Panc1 (cell line): ENCODE measurements at regions not wholly inside any gene's neighbourhood (a gene's known extent, or its start where the extent isn't known, plus 50 kb on each side); places are given as distances from the start of the nearest gene placed in this dataset.

Source experiments
- ATAC-seq: fragments of 200-7000 bp; cut with Tn5 transposase; 2 replicates; pipeline ENCODE4 v1.9.1; 2020; ENCODE audit warnings: mild to moderate bottlenecking, moderate library complexity
- BruUV-seq: library from RNA; stranded (reverse); fragments of 400-500 nt; replicated peaks from 2 replicates; lab custom pipeline; 2021; lab: Mats Ljungman, UMichigan
- CTCF ChIA-PET: fragments of 300-600 bp; sonication (Branson Sonifier 250); formaldehyde crosslinking; loops from one replicate; lab custom pipeline; 2022; ENCODE audit warnings: antibody characterized with exemption; lab: Charles Lee
- POLR2A ChIA-PET: fragments of 300-600 bp; sonication (Branson Sonifier 250); formaldehyde crosslinking; loops from one replicate; lab custom pipeline; 2022; ENCODE audit warnings: antibody characterized with exemption; lab: Charles Lee
- DNase-seq: peaks from one replicate; pipeline ENCODE4 v3.0.0-alpha.2; 2010; ENCODE audit warnings: low read depth, low spot score
- H3K27ac ChIP-seq: 2 replicates; pipeline ENCODE4 v1.5.1; 2011; ENCODE audit warnings: mild to moderate bottlenecking, low read length, inconsistent platforms
- H3K27me3 ChIP-seq: fragments of 200-500 bp; sonication (Bioruptor generic); 2 replicates; pipeline ENCODE4 v1.6.0; 2014; ENCODE audit warnings: low read length, inconsistent platforms; ENCODE audit not compliant: control insufficient read depth, insufficient read depth
- H3K36me3 ChIP-seq: fragments of 200-500 bp; sonication (Bioruptor generic); 2 replicates; pipeline ENCODE4 v1.5.1; 2014; ENCODE audit warnings: inconsistent platforms, mild to moderate bottlenecking, low read length, moderate library complexity; ENCODE audit not compliant: control insufficient read depth, insufficient read depth
- H3K4me1 ChIP-seq: 2 replicates; pipeline ENCODE4 v1.5.1; 2011; ENCODE audit warnings: inconsistent platforms, mild to moderate bottlenecking, low read length, moderate library complexity; ENCODE audit not compliant: control insufficient read depth, insufficient read depth
- H3K4me3 ChIP-seq, 2 experiments: 2 replicates each; pipeline ENCODE4 v1.5.1; 2011 to 2012; ENCODE audit warnings: low read depth in 2 of 2, low read length in 2 of 2, mild to moderate bottlenecking in 2 of 2, inconsistent platforms in 1 of 2, moderate library complexity in 1 of 2
- H3K9me3 ChIP-seq: fragments of 200-500 bp; sonication (Bioruptor generic); 2 replicates; pipeline ENCODE4 v1.5.1; 2014; ENCODE audit warnings: low read depth, mild to moderate bottlenecking, inconsistent platforms, low read length, moderate library complexity; ENCODE audit not compliant: control insufficient read depth, insufficient read depth
- POLR2AphosphoS5 ChIP-seq: IDR thresholded peaks from 2 replicates; pipeline ENCODE4 v1.6.1; 2012; ENCODE audit warnings: mild to moderate bottlenecking, low read depth, low read length, moderate library complexity
- SIN3A ChIP-seq: IDR thresholded peaks from 2 replicates; pipeline ENCODE4 v1.6.1; 2012; ENCODE audit warnings: low read depth, mild to moderate bottlenecking, low read length, moderate library complexity, borderline replicate concordance; ENCODE audit not compliant: insufficient read depth
- TCF7L2 ChIP-seq: IDR thresholded peaks from 2 replicates; pipeline ENCODE4 v1.6.1; 2011; ENCODE audit warnings: mild to moderate bottlenecking, low read depth, low read length, inconsistent platforms
- in situ Hi-C: cut with HindIII; loops from 2 replicates; pipeline ENCODE4 v1.10.0; 2016; ENCODE audit warnings: low sequenced_read_pairs, low pct_unique_long_range_greater_than_20kb
- intact Hi-C: fragments of 100-400 bp; cut with micrococcal nuclease; formaldehyde crosslinking; loops from one replicate; pipeline ENCODE4 v1.10.0; 2022; ENCODE audit not compliant: unreplicated experiment
- TF ChIP-seq, protein P1 (sequence below): fragments of 450-650 bp; IDR thresholded peaks from 2 replicates; pipeline ENCODE4 v1.5.1; 2017; ENCODE audit warnings: mild to moderate bottlenecking
- TF ChIP-seq, protein P2 (sequence below), 2 experiments: IDR thresholded peaks; 2 replicates each; pipeline ENCODE4 v1.6.1; 2011 to 2012; ENCODE audit warnings: low read depth in 2 of 2, control low read depth in 1 of 2, low read length in 1 of 2, mild to moderate bottlenecking in 1 of 2, moderate library complexity in 1 of 2; ENCODE audit not compliant: insufficient read depth in 1 of 2

DNA sequence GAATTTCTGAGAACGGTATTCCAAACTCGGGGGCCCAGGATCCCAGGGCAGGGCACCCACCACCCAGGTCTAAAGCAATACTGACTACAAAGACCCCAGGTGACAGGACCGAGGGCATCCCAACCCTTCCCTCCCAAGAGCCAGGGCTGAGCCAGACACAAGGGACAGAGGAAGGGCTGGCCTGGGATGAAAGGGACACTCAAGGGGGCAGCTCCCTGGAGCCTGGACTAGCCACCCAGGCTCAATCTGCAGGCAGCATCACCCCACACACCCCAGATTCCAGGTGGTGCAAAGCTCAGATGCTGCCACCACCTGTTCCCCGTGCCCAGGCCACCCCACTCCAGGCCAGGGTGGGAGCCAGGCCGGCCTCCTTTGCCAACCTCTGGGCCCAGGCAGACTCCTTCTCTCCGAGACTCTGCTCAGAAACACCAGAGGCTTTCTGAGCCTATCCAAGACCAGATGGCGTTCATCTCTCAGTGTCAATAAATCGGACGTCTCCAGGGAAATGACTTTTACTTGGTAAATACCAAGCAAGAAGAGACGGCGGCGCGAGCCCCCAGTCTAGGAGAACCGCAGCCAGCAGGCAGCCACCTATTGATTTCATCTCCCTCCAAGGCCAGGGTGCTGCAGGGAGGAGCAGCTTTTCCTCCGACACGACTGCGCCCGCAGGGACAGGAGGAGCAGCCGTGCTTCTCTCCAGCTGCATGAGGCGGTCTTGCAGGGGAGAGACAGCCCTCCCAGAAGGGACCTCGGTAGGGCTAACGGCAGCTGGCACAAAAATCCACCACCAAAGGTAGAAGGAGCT is 94.1 kb upstream of the ADAMTS2 start:
- H3K27me3 ChIP-seq = no peaks in the 10 kb centered on the region
- no peaks in the 10 kb centered on the region for H3K4me1 ChIP-seq
- TF ChIP-seq, protein P1, sequence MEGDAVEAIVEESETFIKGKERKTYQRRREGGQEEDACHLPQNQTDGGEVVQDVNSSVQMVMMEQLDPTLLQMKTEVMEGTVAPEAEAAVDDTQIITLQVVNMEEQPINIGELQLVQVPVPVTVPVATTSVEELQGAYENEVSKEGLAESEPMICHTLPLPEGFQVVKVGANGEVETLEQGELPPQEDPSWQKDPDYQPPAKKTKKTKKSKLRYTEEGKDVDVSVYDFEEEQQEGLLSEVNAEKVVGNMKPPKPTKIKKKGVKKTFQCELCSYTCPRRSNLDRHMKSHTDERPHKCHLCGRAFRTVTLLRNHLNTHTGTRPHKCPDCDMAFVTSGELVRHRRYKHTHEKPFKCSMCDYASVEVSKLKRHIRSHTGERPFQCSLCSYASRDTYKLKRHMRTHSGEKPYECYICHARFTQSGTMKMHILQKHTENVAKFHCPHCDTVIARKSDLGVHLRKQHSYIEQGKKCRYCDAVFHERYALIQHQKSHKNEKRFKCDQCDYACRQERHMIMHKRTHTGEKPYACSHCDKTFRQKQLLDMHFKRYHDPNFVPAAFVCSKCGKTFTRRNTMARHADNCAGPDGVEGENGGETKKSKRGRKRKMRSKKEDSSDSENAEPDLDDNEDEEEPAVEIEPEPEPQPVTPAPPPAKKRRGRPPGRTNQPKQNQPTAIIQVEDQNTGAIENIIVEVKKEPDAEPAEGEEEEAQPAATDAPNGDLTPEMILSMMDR = no peak
- TF ChIP-seq, protein P2, sequence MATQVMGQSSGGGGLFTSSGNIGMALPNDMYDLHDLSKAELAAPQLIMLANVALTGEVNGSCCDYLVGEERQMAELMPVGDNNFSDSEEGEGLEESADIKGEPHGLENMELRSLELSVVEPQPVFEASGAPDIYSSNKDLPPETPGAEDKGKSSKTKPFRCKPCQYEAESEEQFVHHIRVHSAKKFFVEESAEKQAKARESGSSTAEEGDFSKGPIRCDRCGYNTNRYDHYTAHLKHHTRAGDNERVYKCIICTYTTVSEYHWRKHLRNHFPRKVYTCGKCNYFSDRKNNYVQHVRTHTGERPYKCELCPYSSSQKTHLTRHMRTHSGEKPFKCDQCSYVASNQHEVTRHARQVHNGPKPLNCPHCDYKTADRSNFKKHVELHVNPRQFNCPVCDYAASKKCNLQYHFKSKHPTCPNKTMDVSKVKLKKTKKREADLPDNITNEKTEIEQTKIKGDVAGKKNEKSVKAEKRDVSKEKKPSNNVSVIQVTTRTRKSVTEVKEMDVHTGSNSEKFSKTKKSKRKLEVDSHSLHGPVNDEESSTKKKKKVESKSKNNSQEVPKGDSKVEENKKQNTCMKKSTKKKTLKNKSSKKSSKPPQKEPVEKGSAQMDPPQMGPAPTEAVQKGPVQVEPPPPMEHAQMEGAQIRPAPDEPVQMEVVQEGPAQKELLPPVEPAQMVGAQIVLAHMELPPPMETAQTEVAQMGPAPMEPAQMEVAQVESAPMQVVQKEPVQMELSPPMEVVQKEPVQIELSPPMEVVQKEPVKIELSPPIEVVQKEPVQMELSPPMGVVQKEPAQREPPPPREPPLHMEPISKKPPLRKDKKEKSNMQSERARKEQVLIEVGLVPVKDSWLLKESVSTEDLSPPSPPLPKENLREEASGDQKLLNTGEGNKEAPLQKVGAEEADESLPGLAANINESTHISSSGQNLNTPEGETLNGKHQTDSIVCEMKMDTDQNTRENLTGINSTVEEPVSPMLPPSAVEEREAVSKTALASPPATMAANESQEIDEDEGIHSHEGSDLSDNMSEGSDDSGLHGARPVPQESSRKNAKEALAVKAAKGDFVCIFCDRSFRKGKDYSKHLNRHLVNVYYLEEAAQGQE (IDR thresholded peaks at IDR 0.05; ENCODE audit: insufficient read depth in 1 of 2, low read depth in 2 of 2, low read length in 1 of 2) = no peak
- no peak for TF ChIP-seq SIN3A
- TF ChIP-seq POLR2AphosphoS5 = no peak
- no peak for TF ChIP-seq TCF7L2
- CTCF ChIA-PET = no interaction called here
- H3K36me3 ChIP-seq = no peaks in the 10 kb centered on the region
- intact Hi-C loops (no loop called here), in situ Hi-C loops (no loop called here)
- POLR2A ChIA-PET = no interaction called here
- H3K9me3 ChIP-seq = no peaks in the 10 kb centered on the region
- no peak for DNase-seq
- BruUV-seq = no TSS peak
- ATAC-seq = no peak
- no peak overlapping the region for H3K27ac ChIP-seq
- H3K4me3 ChIP-seq = no peak overlapping the region

DNA sequence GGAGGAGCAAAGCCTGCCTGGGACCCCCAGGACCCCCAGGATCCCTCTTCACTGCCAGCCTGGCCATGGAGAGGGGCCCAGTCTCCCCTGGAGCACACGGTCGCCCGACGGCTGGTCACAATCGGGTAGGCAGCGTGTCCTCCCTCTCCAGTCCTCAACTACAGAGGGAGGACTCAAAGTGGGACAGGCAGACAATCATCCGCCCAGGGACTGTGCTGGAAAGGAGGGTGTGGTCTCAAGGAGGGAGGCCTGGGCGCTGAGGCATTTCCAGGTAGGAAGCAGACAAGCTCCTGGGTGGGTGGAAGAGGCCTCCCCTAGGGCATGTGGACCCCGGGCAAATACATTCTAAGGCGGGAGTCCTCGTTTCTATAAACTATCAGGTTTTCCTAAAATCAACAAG is 93.2 kb upstream of the ADAMTS2 start:
- ChIA-PET POLR2A (no interaction called here), CTCF (no interaction called here)
- no TSS peak for BruUV-seq
- Histone ChIP-seq H3K27ac (no peak overlapping the region), H3K36me3 (no peaks in the 10 kb centered on the region), H3K9me3 (no peaks in the 10 kb centered on the region), H3K27me3 (no peaks in the 10 kb centered on the region), H3K4me1 (no peaks in the 10 kb centered on the region), H3K4me3 (no peak overlapping the region)
- ATAC-seq (no peak), DNase-seq (no peak)
- TF ChIP-seq TCF7L2 (no peak), SIN3A (no peak), POLR2AphosphoS5 (no peak)
- TF ChIP-seq, protein P2 (IDR thresholded peaks at IDR 0.05; ENCODE audit: insufficient read depth in 1 of 2, low read depth in 2 of 2, low read length in 1 of 2) = no peak
- TF ChIP-seq, protein P1 = no peak
- in situ Hi-C loops (no loop called here), intact Hi-C loops (no loop called here)
